ENCODE measurements at regions not wholly inside any gene's neighbourhood (a gene's known extent, or its start where the extent isn't known, plus 50 kb on each side); places are given as distances from the start of the nearest gene placed in this dataset.

DNA sequence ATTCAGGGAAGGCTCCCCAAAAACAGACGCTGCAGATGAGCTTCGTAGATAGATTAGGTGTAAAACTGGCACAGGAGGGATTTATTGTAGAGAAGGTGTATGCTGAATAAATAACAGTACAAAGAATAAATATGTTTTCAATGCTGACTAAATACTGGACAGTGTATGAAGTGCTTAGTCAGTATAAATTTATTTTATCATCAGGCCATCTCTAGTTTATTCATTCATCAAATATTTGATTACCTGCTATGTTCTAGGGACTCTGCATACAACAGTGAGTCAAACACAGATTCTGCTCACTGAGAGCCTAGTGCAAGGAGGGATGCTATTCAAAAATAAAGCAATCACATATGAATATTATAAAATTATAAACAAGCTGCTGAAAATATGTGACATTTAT is 63.6 kb upstream of the TSPAN5 start:
- no peak for TF ChIP-seq EP300 (IDR thresholded peaks at IDR 0.05; ENCODE audit: low read depth)
- TF ChIP-seq, protein P1, sequence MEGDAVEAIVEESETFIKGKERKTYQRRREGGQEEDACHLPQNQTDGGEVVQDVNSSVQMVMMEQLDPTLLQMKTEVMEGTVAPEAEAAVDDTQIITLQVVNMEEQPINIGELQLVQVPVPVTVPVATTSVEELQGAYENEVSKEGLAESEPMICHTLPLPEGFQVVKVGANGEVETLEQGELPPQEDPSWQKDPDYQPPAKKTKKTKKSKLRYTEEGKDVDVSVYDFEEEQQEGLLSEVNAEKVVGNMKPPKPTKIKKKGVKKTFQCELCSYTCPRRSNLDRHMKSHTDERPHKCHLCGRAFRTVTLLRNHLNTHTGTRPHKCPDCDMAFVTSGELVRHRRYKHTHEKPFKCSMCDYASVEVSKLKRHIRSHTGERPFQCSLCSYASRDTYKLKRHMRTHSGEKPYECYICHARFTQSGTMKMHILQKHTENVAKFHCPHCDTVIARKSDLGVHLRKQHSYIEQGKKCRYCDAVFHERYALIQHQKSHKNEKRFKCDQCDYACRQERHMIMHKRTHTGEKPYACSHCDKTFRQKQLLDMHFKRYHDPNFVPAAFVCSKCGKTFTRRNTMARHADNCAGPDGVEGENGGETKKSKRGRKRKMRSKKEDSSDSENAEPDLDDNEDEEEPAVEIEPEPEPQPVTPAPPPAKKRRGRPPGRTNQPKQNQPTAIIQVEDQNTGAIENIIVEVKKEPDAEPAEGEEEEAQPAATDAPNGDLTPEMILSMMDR (IDR thresholded peaks at IDR 0.05): no peak
- TF ChIP-seq POLR2AphosphoS5 (IDR thresholded peaks at IDR 0.05): no peak
- no peak for TF ChIP-seq POLR2A (IDR thresholded peaks at IDR 0.05)

All from transverse colon (tissue), 4 donors.